H9 (cell line): ENCODE measurements at regions not wholly inside any gene's neighbourhood (a gene's known extent, or its start where the extent isn't known, plus 50 kb on each side); places are given as distances from the start of the nearest gene placed in this dataset.

ENCODE experiments used
- DNase-seq: peaks from one replicate; pipeline ENCODE4 v3.0.0-alpha.2; 2017
- H2AFZ ChIP-seq: one replicate; pipeline ENCODE4 v1.6.1; 2013; ENCODE audit warnings: mild to moderate bottlenecking, low read length, control low read depth, moderate library complexity
- H2AK5ac ChIP-seq: 2 replicates; pipeline ENCODE4 v1.6.1; 2013; ENCODE audit warnings: low read length, control low read depth, mixed read lengths; ENCODE audit not compliant: insufficient read length
- H2BK120ac ChIP-seq: one replicate; pipeline ENCODE4 v1.6.1; 2013; ENCODE audit warnings: low read depth, mild to moderate bottlenecking, low read length, control low read depth, inconsistent platforms; ENCODE audit not compliant: poor library complexity, severe bottlenecking
- H2BK12ac ChIP-seq: 2 replicates; pipeline ENCODE4 v1.6.1; 2013; ENCODE audit warnings: low read length, control low read depth, mixed read lengths, low read depth; ENCODE audit not compliant: insufficient read length
- H2BK15ac ChIP-seq: 2 replicates; pipeline ENCODE4 v1.6.1; 2013; ENCODE audit warnings: low read depth, low read length, control low read depth
- H2BK20ac ChIP-seq: one replicate; pipeline ENCODE4 v1.6.1; 2013; ENCODE audit warnings: low read depth, mild to moderate bottlenecking, low read length, control low read depth, inconsistent platforms; ENCODE audit not compliant: poor library complexity, severe bottlenecking
- H2BK5ac ChIP-seq: 2 replicates; pipeline ENCODE4 v1.6.1; 2013; ENCODE audit warnings: low read length, control low read depth, mixed read lengths; ENCODE audit not compliant: insufficient read length
- H3K14ac ChIP-seq: 2 replicates; pipeline ENCODE4 v1.6.1; 2013; ENCODE audit warnings: low read length, control low read depth; ENCODE audit not compliant: insufficient read depth
- H3K18ac ChIP-seq: 2 replicates; pipeline ENCODE4 v1.6.1; 2013; ENCODE audit warnings: low read depth, mild to moderate bottlenecking, mixed read lengths, low read length, control low read depth; ENCODE audit not compliant: insufficient read length
- H3K23ac ChIP-seq: 2 replicates; pipeline ENCODE4 v1.6.1; 2013; ENCODE audit warnings: low read length, control low read depth, mixed read lengths, low read depth; ENCODE audit not compliant: insufficient read length
- H3K23me2 ChIP-seq: 2 replicates; pipeline ENCODE4 v1.6.1; 2013; ENCODE audit warnings: low read depth, mild to moderate bottlenecking, mixed read lengths, low read length, control low read depth; ENCODE audit not compliant: insufficient read length, poor library complexity, severe bottlenecking
- H3K27ac ChIP-seq: 2 replicates; pipeline ENCODE4 v1.5.1; 2013; ENCODE audit warnings: low read length, control low read depth, mixed read lengths, low read depth; ENCODE audit not compliant: insufficient read length
- H3K27me3 ChIP-seq: 2 replicates; pipeline ENCODE4 v1.6.1; 2013; ENCODE audit warnings: low read length, control low read depth, inconsistent platforms; ENCODE audit not compliant: insufficient read depth
- H3K4ac ChIP-seq: 2 replicates; pipeline ENCODE4 v1.6.1; 2013; ENCODE audit warnings: low read depth, mild to moderate bottlenecking, control low read depth, inconsistent platforms, low read length, moderate library complexity
- H3K4me1 ChIP-seq: 2 replicates; pipeline ENCODE4 v1.6.1; 2013; ENCODE audit warnings: low read length, control low read depth, inconsistent platforms; ENCODE audit not compliant: insufficient read depth
- H3K4me2 ChIP-seq: 2 replicates; pipeline ENCODE4 v1.6.1; 2013; ENCODE audit warnings: low read length, control low read depth, mixed read lengths; ENCODE audit not compliant: insufficient read length, insufficient read depth
- H3K56ac ChIP-seq: 2 replicates; pipeline ENCODE4 v1.6.1; 2013; ENCODE audit warnings: low read depth, mild to moderate bottlenecking, mixed read lengths, low read length, control low read depth; ENCODE audit not compliant: insufficient read length
- H3K79me1 ChIP-seq: 2 replicates; pipeline ENCODE4 v1.6.1; 2013; ENCODE audit warnings: low read depth, mild to moderate bottlenecking, moderate library complexity, low read length, control low read depth, inconsistent platforms; ENCODE audit not compliant: insufficient read depth, poor library complexity, severe bottlenecking
- H3K79me2 ChIP-seq: 2 replicates; pipeline ENCODE4 v1.6.1; 2013; ENCODE audit warnings: low read length, control low read depth, inconsistent platforms; ENCODE audit not compliant: insufficient read depth
- H3K9ac ChIP-seq: 2 replicates; pipeline ENCODE4 v1.6.1; 2013; ENCODE audit warnings: low read length, control low read depth, mixed read lengths; ENCODE audit not compliant: insufficient read length; ENCODE audit errors: extremely low read depth
- H3K9me3 ChIP-seq: one replicate; pipeline ENCODE4 v1.6.1; 2013; ENCODE audit warnings: low read depth, low read length, inconsistent platforms; ENCODE audit not compliant: control insufficient read depth
- H3T11ph ChIP-seq: one replicate; pipeline ENCODE4 v1.6.1; 2013; ENCODE audit warnings: mild to moderate bottlenecking, low read length, control low read depth, inconsistent platforms
- H4K20me1 ChIP-seq: one replicate; pipeline ENCODE4 v1.6.1; 2013; ENCODE audit not compliant: control insufficient read depth, insufficient read length, insufficient read depth
- H4K5ac ChIP-seq: 2 replicates; pipeline ENCODE4 v1.6.1; 2013; ENCODE audit warnings: low read depth, mild to moderate bottlenecking, mixed read lengths, low read length, control low read depth; ENCODE audit not compliant: insufficient read length
- H4K8ac ChIP-seq: replicated peaks from 2 replicates; pipeline ENCODE4 v1.6.1; 2013; ENCODE audit warnings: low read length, control low read depth, mixed read lengths, low read depth; ENCODE audit not compliant: insufficient read length
- H4K91ac ChIP-seq: 2 replicates; pipeline ENCODE4 v1.6.1; 2013; ENCODE audit warnings: low read depth, mild to moderate bottlenecking, moderate library complexity, mixed read lengths, low read length, control low read depth; ENCODE audit not compliant: insufficient read length
- H3K27ac Mint-ChIP-seq, 3 experiments: 2 replicates in 2 of 3; 3 replicates in 1 of 3; pipeline ENCODE4 v1.8.0; 2020 to 2021; ENCODE audit warnings: mixed read lengths in 3 of 3, mild to moderate bottlenecking in 1 of 3, moderate library complexity in 1 of 3
- H3K27me3 Mint-ChIP-seq: 2 replicates; pipeline ENCODE4 v1.8.0; 2021; ENCODE audit warnings: low read depth, mild to moderate bottlenecking, moderate library complexity, mixed read lengths
- H3K36me3 Mint-ChIP-seq, 3 experiments: 2 replicates in 2 of 3; 3 replicates in 1 of 3; pipeline ENCODE4 v1.8.0; 2020 to 2021; ENCODE audit warnings: low read depth in 3 of 3, mixed read lengths in 3 of 3; ENCODE audit not compliant: insufficient read depth in 1 of 3
- H3K4me1 Mint-ChIP-seq, 2 experiments: 2 replicates each; pipeline ENCODE4 v1.8.0; 2020; ENCODE audit warnings: mixed read lengths in 2 of 2
- H3K4me3 Mint-ChIP-seq, 2 experiments: 2 replicates in 1 of 2; 3 replicates in 1 of 2; pipeline ENCODE4 v1.8.0; 2020 to 2021; ENCODE audit warnings: mild to moderate bottlenecking in 2 of 2, mixed read lengths in 2 of 2, moderate library complexity in 1 of 2
- H3K9me3 Mint-ChIP-seq, 2 experiments: 2 replicates in 1 of 2; 3 replicates in 1 of 2; pipeline ENCODE4 v1.8.0; 2020; ENCODE audit warnings: mild to moderate bottlenecking in 2 of 2, mixed read lengths in 2 of 2, moderate library complexity in 1 of 2
- CTCF ChIP-seq: fragments of 200-600 bp; sonication (generic); conservative IDR thresholded peaks from 3 replicates; pipeline ENCODE4 v1.8.0; 2021; ENCODE audit warnings: antibody characterized with exemption, mild to moderate bottlenecking
- WGBS: extraction: QIAGEN DNeasy Blood & Tissue Kit; methylation state at CpG from one replicate; pipeline ENCODE4 v1.1.7; 2013; ENCODE audit warnings: missing lambda C conversion rate, low lambda C conversion rate, mixed read lengths; ENCODE audit not compliant: insufficient read length; ENCODE audit errors: extremely low coverage; 5-methylcytosine and 5-hydroxymethylcytosine counted together

- no peak overlapping the region for H3K4ac ChIP-seq
- no peak overlapping the region for H2BK12ac ChIP-seq
- H3K9ac ChIP-seq: no peak overlapping the region
- no peak overlapping the region for H2BK5ac ChIP-seq
- no peaks in the 10 kb centered on the region for H4K20me1 ChIP-seq
- no peak overlapping the region for H4K5ac ChIP-seq
- DNase-seq: no peak
- Mint-ChIP-seq H3K9me3 (peaks cover 10 to 27% of the 10 kb centered on the region in 2 experiments; a peak in 4 of 5 replicates), H3K27me3 (peaks cover 2% of the 10 kb centered on the region), H3K36me3 (peaks cover 0 to 7% (median 0%) of the 10 kb centered on the region in 3 experiments; a peak in 3 of 7 replicates), H3K27ac (no peak overlapping the region), H3K4me1 (no peaks in the 10 kb centered on the region), H3K4me3 (no peak overlapping the region)
- no peak overlapping the region for H3K14ac ChIP-seq
- no CpG with 5 or more reads among the region's 4 CpGs for WGBS
- no peak overlapping the region for H3K4me2 ChIP-seq
- H3K23ac ChIP-seq: no peak overlapping the region
- H3K23me2 ChIP-seq: no peaks in the 10 kb centered on the region
- H3K56ac ChIP-seq: no peak overlapping the region
- H4K8ac ChIP-seq: no peak overlapping the region
- no peak overlapping the region for H2AFZ ChIP-seq
- no peak overlapping the region for H2AK5ac ChIP-seq
- no peaks in the 10 kb centered on the region for H3K9me3 ChIP-seq
- no peak overlapping the region for H3K27ac ChIP-seq
- no peak overlapping the region for H2BK120ac ChIP-seq
- H3K79me1 ChIP-seq: no peaks in the 10 kb centered on the region
- H4K91ac ChIP-seq: no peak overlapping the region
- no peaks in the 10 kb centered on the region for H3K79me2 ChIP-seq
- H2BK15ac ChIP-seq: no peak overlapping the region
- H2BK20ac ChIP-seq: no peak overlapping the region
- TF ChIP-seq CTCF: no peak
- H3K27me3 ChIP-seq: no peaks in the 10 kb centered on the region
- no peak overlapping the region for H3K18ac ChIP-seq
- no peak overlapping the region for H3T11ph ChIP-seq
- no peaks in the 10 kb centered on the region for H3K4me1 ChIP-seq
These were observed 182.1 kb upstream of the TET2 start for GRCh38 chr4:104964410-104965175.
